IPS-18c (cell line): ENCODE measurements at regions not wholly inside any gene's neighbourhood (a gene's known extent, or its start where the extent isn't known, plus 50 kb on each side); places are given as distances from the start of the nearest gene placed in this dataset.

Source experiments
- H3K4me3 ChIP-seq: 2 replicates; pipeline ENCODE4 v1.7.0; 2013; ENCODE audit warnings: low read depth, mild to moderate bottlenecking, low read length, moderate library complexity; ENCODE audit not compliant: insufficient read depth
- H3K9me3 ChIP-seq: one replicate; pipeline ENCODE4 v1.6.1; 2013; ENCODE audit warnings: mild to moderate bottlenecking, low read length, moderate library complexity; ENCODE audit not compliant: control insufficient read depth, insufficient read depth

DNA sequence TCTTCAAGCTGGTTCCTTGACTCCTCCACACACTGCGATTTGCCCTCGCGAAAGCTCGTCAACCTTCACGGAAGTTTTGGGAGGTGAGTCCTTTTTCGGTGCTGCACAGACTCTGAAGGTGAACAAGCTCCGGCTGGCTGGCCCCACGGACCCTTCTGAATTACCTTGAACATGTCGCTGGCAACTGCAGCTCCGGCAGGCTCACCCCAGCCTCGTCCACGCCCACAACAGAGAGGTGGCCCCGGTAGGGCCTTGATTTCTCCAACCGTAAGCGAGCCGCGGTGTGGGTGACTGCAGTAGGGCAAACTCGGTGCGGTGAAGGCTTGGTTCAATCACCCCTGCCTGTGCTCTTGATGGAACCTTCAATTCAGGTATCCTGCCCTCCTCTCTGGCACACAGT lies 1020.7 kb upstream of the GOT2 start:
- Histone ChIP-seq H3K4me3 (no peak overlapping the region), H3K9me3 (no peaks in the 10 kb centered on the region)

DNA sequence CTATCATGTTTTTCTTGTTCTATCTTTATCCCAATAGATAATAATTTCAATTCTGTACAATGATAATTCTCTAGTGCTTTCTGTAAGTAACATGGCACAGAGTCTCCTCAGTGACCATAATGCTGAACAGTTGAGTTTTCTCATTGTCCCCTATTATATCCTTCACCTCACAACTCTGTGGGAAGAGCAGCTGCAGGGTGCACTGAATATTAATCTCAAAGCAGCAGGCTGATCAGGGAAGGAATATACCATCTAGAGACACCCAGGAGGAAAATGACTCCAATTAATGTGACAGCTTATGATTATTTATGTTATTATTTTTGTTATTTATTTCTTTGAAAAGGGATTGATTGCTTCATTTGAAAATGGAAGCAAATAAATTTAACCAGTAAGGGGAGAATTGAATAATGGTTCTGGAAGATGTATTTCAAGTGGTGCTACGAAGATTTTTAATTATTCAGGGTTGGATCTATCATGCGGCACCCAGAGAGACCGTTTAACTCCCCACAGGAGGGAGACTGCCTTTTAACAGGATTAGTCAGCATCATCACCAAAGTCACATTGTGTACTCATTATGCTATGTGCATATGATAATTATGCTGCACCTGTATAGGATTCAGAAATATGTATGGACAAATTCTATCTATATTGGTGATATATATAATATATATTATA lies 1015.7 kb upstream of the GOT2 start:
- no peaks in the 10 kb centered on the region for H3K9me3 ChIP-seq

DNA sequence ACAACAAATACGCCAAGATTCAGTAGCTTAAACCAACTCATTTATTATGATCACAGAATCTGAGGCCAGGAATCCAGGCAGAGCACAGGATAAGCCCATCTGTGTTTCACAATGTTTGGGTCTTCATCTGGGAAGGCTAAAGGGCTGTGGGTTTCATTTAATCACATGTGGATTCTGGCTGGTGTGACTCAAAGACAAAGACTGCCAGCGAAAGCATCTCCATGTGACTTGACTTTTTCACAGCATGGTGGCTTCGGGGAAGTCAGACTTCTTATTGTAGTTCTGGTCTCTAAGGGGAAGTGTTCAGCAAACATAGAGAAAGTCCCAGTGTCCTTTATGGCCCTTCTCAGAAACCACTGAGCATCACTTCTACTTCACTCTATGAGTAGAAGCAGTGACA lies 1014.4 kb upstream of the GOT2 start:
- H3K9me3 ChIP-seq, result no peaks in the 10 kb centered on the region
- no peak overlapping the region for H3K4me3 ChIP-seq

More for the DNA sequence above, 1015.7 kb upstream of the GOT2 start:
- H3K4me3 ChIP-seq, result no peak overlapping the region

GRCh38 chr16:59743504-59743903 lies 1009.4 kb upstream of the GOT2 start:
- Histone ChIP-seq H3K9me3 (no peaks in the 10 kb centered on the region), H3K4me3 (no peak overlapping the region)

GRCh38 chr16:59740858-59741257 lies 1006.7 kb upstream of the GOT2 start:
- H3K4me3 ChIP-seq, result no peak overlapping the region

DNA sequence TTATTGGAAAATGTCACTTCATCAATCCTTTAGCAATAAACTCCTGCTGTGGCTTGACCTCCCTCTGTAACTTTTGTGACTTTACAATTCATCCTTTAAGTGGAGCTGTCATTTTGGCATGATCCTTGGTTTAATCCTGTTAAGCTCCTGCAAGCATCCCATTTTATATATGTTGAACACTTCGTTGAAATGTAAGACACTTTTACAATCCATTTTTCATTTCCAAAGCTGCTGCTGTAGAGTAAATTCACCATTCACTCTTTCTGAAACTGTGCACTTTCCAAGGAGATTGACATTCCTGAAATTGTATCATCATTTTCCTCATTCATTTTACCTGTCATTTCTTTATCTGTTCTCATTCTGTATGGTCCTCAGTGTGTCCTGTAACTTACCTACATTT lies 1003.2 kb upstream of the GOT2 start:
- Histone ChIP-seq H3K9me3 (no peaks in the 10 kb centered on the region), H3K4me3 (no peak overlapping the region)

More at GRCh38 chr16:59740858-59741257, 1006.7 kb upstream of the GOT2 start:
- H3K9me3 ChIP-seq, result no peaks in the 10 kb centered on the region

GRCh38 chr16:59733321-59733720 lies 999.2 kb upstream of the GOT2 start:
- no peaks in the 10 kb centered on the region for H3K9me3 ChIP-seq
- no peak overlapping the region for H3K4me3 ChIP-seq

- no peak overlapping the region for H3K4me3 ChIP-seq
These were observed 995.5 kb upstream of the GOT2 start for GRCh38 chr16:59729613-59730012.

DNA sequence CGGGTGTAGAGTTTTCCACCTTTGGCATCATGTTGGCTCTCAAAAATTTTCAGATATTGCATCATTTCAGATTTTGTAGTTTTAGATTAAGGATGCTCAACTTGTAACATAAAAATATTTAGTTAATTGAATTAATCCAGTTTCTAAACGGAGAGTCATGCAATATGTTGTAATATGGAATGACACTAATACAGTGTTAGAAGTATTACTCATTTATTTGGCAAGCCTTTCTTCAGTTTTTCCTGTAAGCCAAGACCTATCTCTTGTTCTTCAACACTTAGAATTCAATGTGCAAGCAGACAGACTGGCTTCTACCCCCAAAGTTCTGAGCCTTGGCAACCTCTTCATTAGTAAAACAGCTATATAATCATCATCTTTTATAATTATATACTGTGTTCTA lies 985.0 kb upstream of the GOT2 start:
- no peaks in the 10 kb centered on the region for H3K9me3 ChIP-seq
- H3K4me3 ChIP-seq, result no peak overlapping the region

More at GRCh38 chr16:59729613-59730012, 995.5 kb upstream of the GOT2 start:
- H3K9me3 ChIP-seq, result no peaks in the 10 kb centered on the region

DNA sequence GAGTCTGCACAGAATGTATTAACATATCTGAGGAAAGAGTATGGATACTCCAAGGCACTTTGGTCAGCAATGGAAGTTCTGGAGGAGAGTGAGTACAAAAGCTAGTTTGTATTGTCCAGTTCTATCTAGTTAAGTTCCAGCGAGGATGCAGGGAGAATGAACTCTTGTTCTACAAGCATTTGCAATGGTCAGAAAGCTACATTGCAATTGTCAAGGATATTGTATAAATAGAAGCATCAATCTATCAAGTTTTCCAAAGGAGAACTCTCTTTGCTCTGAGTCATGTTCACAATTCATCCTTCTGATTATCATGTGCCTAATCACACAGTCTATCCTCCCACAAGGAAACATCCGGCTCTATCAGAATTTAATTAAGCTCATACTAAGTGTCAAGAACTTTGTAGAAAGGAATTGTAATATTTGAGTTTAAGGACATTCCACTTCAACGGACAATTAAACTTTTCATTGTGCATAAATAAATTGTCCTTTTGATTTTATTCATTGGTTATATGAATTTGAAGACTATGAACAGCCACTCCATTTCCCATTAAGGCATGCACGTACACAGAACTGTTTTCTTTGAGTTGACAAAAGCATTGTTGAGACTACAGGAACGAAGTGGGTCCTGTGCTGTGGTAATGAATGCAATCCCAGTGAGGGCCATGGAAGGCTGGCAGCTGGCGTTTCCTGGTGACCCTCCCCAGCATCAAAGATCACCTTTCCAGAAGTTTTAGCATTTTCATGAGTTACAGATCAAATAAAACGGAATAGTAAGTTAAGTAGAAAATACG lies 973.5 kb upstream of the GOT2 start:
- H3K4me3 ChIP-seq, result no peak overlapping the region

GRCh38 chr16:59701963-59702930 lies 968.1 kb upstream of the GOT2 start:
- H3K9me3 ChIP-seq, result no peaks in the 10 kb centered on the region

More for the DNA sequence above, 973.5 kb upstream of the GOT2 start:
- H3K9me3 ChIP-seq, result no peaks in the 10 kb centered on the region

DNA sequence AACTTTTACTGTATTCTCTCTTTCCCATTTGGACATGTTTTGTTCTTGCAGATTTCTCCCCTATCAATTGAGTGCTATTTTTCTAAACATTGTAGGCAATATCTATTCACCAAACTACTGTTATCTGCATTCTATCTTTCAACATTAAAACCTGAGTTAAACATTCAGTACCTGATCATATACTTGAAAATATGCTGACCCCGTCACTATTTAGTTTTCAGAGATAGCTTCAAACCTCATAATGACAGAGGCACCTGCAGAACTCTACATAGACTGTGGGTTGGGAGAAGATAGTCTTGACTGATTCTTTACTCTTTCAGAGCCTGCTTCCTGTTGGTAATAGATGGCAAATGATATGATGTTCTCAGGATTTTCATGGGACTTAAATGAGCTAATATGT lies 965.7 kb upstream of the GOT2 start:
- Histone ChIP-seq H3K9me3 (no peaks in the 10 kb centered on the region), H3K4me3 (no peak overlapping the region)

More at GRCh38 chr16:59701963-59702930, 968.1 kb upstream of the GOT2 start:
- no peak overlapping the region for H3K4me3 ChIP-seq

- Histone ChIP-seq H3K9me3 (no peaks in the 10 kb centered on the region), H3K4me3 (no peak overlapping the region)
These were observed 964.4 kb upstream of the GOT2 start for GRCh38 chr16:59698346-59699020.

DNA sequence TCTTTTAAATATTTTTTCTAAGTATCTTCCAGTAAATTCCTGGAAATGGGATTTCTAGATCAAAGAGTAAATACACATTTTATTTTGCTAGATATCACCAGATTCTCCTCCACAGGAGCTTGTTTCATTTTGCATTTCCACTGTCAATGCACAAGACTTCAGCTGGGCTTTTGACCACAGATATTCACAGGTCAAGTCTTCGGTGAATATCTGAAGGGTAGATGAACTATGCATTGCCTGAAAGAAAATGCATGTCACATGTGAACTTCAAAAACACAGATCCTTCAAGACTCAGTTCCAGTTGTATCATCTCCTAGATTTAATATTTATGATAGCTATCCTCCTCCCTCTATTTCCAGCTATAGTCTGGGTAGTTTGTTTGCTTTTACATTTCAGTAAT lies 963.6 kb upstream of the GOT2 start:
- Histone ChIP-seq H3K4me3 (no peak overlapping the region), H3K9me3 (no peaks in the 10 kb centered on the region)

DNA sequence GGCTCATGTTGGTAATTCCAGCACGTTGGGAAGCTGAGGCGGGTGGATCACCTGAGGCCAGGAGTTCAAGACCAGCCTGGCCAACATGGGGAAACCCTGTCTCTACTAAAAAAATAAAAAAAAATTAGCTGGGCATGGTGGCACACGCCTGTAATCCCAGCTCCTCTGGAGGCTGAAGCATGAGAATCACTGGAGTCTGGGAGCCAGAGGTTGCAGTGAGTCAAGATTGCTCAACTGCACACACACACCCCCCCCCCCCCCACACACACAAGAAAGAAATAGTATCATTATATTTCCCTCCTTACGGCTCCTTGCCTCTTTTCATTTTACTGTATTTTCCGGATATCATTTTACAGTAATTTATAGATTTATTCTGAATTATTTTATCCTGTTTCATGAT lies 963.1 kb upstream of the GOT2 start:
- H3K4me3 ChIP-seq, result no peak overlapping the region

DNA sequence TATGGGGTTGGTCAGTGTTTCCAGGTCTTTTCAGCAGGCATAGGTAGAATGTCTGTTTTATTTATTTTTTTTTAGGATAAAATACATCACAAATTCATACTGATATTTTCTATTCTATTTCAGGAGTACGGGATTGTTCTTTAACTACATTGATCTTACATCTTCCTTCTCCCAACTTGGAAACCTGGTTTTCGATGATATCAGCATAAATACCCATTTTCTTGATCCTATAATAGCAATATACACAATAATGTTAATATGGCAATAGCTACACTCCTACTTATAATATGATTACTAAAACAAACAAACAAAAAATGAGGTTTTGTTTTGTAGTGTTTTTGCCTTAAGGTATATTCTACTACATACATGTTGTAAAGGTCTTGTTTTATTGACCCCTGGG lies 962.4 kb upstream of the GOT2 start:
- Histone ChIP-seq H3K4me3 (no peak overlapping the region), H3K9me3 (no peaks in the 10 kb centered on the region)

More for the DNA sequence above, 963.1 kb upstream of the GOT2 start:
- no peaks in the 10 kb centered on the region for H3K9me3 ChIP-seq

DNA sequence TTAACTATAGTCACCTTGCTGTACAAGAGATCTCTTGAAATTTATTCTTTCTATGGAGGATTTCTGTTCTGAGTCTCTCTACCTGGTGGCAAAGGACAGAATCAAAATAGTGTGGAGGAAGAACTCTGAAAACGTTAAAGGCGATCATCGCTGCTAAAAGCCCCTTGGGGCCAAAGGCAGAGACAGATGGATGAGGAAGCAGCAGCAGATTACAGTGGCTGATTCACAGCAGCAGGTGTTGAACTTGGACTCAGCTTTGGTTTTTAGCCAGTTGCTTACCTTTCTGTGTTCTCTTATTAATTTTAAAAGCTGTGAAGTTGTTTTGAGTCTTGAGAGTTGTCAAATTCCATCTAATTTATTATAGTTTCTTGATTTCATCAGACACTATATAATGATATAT lies 956.1 kb upstream of the GOT2 start:
- H3K4me3 ChIP-seq, result no peak overlapping the region
- H3K9me3 ChIP-seq, result peaks cover 7% of the 10 kb centered on the region
